ENCODE measurements at regions not wholly inside any gene's neighbourhood (a gene's known extent, or its start where the extent isn't known, plus 50 kb on each side); places are given as distances from the start of the nearest gene placed in this dataset.
"Not testable (repeated sequence)": the region's sequence is repeated elsewhere in the genome, so short reads cannot be mapped to it uniquely, and the experiment has no call there.

DNA sequence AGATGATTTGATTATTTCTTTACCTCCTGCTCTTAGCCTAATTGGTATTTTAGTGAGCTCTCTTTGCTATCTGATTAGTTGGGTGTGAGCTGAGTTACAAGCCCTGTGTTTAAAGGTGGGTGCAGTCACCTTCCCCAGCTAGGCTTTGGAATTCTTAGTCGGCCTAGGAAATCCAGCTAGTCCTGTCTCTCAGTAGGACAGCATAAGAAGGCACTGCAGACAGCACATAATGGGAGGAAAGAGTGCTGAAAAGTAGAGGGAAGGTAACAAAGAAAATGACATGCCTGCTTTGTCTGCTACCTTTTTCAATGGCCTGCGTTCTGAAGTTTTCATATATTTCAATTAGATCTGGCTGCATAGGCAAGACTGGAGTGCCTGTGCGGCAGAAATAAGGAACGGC is 1794.0 kb upstream of the CELF4 start:
- no peak for DNase-seq (ENCODE audit: low read depth)

DNA sequence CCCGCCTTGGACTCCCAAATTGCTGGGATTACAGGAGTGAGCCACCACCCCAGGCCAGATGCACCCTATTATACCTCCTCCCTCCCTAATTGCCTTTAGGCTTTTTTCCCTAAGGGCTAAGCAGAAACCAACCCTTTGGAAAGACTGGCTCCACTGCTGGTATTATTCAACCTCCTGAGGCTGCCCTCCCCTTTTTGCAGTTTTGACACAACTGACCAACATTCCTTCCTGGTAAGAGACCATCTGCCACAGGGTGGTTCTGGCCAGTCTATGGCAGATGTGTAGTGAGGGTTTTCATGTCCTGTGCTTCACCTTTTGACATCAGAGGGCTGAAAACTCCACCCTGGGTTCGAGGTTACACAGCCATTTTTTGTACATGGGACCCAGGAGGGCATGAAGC is 1785.3 kb upstream of the CELF4 start:
- DNase-seq (ENCODE audit: low read depth): no peak

- no peak for DNase-seq (ENCODE audit: low read depth)
These were observed 1784.2 kb upstream of the CELF4 start for GRCh38 chr18:39349801-39350200.

GRCh38 chr18:39348757-39349156 is 1783.2 kb upstream of the CELF4 start:
- no peak for DNase-seq (ENCODE audit: low read depth)

- no peak for DNase-seq (ENCODE audit: low read depth)
These were observed 1782.1 kb upstream of the CELF4 start for GRCh38 chr18:39347701-39348100.

DNA sequence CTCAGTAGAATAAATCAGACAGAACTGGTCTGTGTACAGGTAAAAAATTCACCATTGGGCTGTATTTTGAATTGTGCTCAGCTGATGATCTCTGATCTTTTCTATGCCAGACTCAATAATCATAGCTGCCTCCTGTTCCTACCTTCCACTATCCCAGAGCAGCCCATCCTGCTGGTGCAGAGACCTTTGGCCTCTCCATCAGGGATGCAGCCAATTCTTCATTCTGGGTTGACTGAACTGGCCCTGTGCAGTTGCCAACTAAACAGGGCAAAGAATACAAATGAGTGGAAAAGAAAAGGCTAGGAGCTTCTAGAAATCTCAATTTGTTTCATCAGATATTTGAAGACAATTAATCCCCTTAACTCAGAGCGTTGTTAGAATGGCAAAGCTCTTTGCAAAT is 1781.3 kb upstream of the CELF4 start:
- no peak for DNase-seq (ENCODE audit: low read depth)

GRCh38 chr18:39345321-39345720 is 1779.7 kb upstream of the CELF4 start:
- no peak for DNase-seq (ENCODE audit: low read depth)

GRCh38 chr18:39344487-39344886 is 1778.9 kb upstream of the CELF4 start:
- DNase-seq (ENCODE audit: low read depth): no peak

DNA sequence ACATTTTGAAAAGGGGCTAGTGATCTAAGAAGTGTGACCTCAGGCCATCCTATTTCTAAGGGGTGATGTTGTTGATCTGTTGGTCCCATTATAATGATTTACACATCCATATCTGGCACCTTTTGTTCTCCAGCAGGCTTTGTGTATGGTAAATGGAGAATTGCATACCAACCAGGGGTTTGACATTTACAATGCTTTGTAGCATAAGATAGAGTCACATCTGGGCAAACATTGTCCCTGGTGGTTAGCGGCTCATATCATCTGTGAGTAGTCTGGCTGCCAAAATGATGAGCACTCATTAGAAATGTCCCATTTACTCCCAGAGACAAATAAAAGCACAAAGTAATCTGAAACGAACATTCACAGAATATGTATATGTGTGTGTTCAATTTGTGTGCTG is 1775.5 kb upstream of the CELF4 start:
- DNase-seq (ENCODE audit: low read depth): no peak

DNA sequence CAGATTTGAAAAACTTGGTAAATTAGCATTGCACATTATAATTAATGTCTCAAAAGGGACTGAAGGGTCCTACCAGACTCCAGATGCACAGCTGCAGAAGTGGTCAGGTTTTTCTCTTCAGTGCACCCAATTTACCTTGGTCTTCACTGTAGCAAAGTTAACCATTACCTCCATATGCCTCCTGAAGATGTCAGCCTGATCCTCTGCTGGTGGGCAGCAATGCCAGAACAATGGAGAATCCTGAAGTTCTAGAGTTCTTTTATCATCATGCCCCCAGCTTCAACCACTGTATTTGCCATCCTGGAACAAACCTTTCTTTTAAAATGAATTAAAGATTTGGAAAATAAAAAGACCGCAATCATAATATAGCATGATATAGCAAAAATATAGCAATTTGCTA is 1774.8 kb upstream of the CELF4 start:
- no peak for DNase-seq (ENCODE audit: low read depth)

DNA sequence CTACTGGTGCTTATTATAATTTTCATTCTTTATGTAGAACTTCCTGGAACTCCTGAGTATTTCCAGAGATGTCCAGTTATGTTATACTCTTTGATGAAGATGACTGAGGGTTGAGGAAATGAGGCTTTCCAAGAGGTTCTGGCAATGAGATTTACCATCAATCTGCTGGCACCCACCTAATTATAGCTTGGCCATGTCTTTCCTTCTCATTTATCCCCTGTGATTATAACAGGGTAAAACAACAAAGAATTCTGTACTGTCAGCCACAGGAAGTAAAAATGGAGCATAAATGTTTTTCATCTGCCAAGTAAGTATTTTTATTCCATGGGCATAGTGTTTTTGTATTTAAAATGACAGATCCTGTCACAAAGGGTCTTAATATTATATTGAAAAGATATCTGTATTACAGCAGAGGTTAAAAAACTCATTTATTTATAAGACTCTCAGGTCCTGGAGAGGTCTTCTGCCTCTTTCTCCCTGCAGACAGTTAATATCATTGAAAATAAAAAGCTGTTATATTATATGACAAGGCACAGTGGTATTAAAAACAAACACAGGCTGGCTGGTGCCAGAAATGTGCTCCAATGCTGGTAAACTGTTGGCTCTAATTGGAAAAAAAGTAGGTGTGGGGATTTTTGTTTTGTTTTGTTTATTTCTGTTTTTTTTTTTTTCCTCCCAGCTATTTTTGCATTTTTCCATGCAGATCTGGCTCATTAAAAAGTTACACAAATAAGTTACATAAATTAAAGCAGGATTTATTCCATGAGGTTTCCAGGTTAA is 1764.1 kb upstream of the CELF4 start:
- DNase-seq (ENCODE audit: low read depth): no peak

DNA sequence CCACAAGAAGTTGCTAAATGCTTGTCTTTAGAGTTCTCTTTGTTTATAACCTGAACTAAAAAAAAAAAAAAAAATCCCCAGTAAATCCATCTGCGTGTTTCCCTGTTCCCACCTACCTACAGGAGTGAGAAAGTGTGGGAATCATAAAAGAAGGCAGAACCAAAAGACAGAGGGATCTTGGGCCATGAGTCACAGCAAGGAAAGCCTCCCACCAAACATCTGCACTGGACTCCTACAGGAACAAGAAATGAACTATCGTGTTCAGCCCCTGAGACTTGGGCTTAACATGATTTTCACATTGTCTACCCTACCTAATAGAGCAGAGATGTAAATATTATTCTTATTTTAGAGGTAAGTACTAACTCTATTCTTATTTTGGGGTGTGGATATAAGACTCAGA is 1761.2 kb upstream of the CELF4 start:
- DNase-seq (ENCODE audit: low read depth): no peak

GRCh38 chr18:39325973-39326372 is 1760.4 kb upstream of the CELF4 start:
- no peak for DNase-seq (ENCODE audit: low read depth)

DNA sequence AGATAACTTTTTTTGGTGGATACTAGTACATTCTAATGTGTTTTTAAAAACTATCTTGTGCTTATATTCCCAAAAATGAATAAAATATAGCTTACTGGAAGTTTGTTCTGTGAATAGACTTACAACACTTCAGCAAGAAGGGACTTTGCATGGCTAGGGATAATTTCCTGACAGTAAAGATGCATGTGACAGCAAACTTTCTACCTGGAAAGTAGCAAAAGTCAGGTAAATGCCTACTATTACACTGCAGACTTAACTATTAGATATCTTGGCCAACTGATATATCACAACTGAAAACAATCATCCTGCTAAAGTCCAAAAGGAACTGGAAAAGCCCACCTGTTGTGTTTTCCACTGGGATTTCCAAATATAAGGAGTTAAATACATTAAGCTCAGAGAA is 1753.5 kb upstream of the CELF4 start:
- DNase-seq (ENCODE audit: low read depth): no peak

DNA sequence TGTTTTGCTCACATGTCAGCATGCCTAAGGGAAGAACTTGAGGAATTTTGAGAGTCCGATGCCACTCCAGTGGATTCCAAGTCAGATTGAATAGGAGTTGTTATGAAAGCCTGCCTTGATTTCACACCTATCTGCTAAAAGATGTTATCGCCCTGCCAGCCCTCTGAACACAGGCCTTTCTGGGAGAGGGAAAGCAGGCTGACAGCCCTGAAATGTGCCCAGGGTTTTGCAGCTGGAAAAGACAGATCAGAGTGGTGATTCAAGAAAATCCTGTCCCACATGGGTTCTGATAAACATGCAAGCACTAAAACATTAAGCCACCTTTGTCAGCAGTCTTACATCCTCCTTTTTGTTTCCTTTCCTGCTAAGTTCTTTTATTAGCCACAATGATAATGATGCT is 1752.9 kb upstream of the CELF4 start:
- DNase-seq (ENCODE audit: low read depth): no peak

DNA sequence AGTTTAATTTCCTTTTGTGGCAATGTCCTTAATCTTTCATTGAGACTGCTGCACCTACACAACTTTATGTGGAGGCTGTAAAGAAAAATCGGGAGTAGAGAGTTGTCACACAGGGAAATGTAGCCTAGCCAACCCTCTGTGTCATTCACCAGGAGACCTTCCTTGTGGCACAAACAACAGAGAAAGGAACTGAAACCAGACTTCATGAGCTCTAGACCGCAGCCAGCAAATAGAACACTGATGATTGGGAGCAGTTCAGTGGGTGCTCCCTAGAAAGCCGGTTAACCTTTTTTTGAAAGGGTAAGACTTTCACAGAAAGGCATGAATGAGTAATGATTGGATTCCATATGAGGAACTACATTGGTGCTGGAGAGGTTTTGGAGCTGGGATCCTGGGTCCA is 1752.4 kb upstream of the CELF4 start:
- DNase-seq (ENCODE audit: low read depth): no peak

- DNase-seq (ENCODE audit: low read depth): no peak
These were observed 1749.0 kb upstream of the CELF4 start for GRCh38 chr18:39314595-39314994.

- DNase-seq (ENCODE audit: low read depth): no peak
These were observed 1748.4 kb upstream of the CELF4 start for GRCh38 chr18:39313992-39314391.

DNA sequence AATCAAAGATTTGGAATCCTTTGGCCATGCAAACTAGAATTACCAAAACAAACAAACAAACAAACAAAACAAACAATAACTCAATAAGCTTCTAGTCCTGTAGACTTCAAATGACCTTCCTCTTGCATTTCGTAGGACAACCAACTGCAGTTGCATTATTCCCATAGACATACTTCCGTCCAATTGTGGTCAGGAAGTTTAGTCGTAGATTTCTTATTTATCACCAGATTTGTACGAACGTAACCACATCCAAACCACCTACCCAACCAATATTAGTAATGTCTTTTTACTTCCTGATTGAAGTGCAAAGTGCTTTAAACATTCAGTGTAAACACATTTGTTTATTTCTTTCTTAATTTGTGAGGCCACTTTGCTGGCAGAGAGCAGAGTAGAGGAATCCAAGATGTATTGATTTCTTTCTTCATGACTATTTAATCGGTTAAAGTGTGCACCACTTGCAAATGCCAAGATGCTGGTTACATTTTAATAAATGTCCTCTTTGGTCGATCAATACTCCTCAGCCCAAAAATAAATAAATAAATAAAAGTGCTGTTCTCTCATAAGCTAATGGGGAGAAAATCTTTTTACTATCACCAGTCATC is 1745.6 kb upstream of the CELF4 start:
- DNase-seq (ENCODE audit: low read depth): no peak

- DNase-seq (ENCODE audit: low read depth): not testable (repeated sequence)
These were observed 1743.4 kb upstream of the CELF4 start for GRCh38 chr18:39308931-39309521.

DNA sequence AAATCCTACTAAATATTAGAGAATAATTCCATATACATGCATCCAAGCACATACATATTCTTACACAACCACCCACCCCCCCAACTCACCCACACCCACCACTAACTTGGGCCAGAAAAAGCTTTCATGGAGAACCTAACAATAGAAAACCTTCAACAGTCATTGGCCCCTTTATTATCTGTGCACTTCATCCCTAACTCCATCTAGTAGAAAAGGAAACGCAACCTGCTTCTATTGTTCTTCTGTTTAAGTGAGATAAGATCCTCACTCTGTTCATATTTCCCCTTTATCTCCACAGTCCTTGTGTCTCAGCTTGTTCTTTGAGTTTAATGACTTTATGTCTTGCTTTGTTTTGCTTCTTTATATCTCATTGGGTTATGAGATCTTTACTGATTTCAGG is 1740.2 kb upstream of the CELF4 start:
- no peak for DNase-seq (ENCODE audit: low read depth)

DNA sequence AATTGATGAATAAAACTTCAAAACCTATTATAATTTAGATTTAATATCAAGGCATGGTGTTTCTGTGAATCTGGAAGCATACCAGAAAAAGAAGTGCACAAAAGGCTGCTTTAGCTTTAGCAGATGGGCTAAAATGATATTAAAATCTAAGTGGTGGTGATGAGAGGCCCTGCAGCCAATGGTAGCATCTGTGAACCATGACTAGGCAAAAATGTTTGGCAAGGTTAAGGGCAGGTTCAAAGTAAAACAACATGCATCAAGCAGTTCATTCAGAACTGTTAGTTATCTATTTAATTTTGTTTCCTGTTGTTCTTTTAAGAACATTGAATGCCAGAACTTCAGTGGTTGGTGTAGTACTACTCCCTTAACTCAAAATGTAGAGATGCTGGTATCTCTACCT is 1736.9 kb upstream of the CELF4 start:
- DNase-seq (ENCODE audit: low read depth): no peak

DNA sequence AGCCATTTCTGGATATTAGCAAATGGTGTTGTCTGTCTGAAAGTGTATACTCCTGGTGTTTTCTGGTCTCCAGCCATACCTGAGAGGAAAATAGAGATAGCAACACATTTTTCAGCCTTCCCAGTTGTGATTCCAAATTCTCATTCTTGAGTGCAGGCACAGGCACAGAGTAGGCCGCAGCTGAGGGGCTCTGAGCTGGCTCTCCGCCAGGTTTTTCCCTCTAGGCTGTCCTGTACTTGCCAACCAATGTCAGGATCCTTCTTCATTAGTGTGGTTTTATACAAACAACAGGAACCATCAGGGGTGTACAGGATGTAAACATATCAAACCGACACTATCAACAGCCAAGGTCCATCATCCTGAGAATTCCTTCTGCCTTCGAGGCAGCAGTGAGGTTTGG is 1733.6 kb upstream of the CELF4 start:
- DNase-seq (ENCODE audit: low read depth): no peak

GRCh38 chr18:39297225-39297624 is 1731.6 kb upstream of the CELF4 start:
- no peak for DNase-seq (ENCODE audit: low read depth)

Data from stimulated activated CD4-positive, alpha-beta T cell treated with anti-CD3 and anti-CD28 coated beads, Interleukin-2, amount 100 ng/mL, for 4 hours (primary cell).